ENCODE measurements at regions not wholly inside any gene's neighbourhood (a gene's known extent, or its start where the extent isn't known, plus 50 kb on each side); places are given as distances from the start of the nearest gene placed in this dataset.

- TF ChIP-seq CTCF (IDR thresholded peaks at IDR 0.05) (no peak), POLR2AphosphoS5 (IDR thresholded peaks at IDR 0.05) (no peak)
Measured at GRCh38 chr4:12644261-12644660, 839.9 kb downstream of the RAB28 start.
